Tibial nerve (tissue), 4 donors: ENCODE measurements at regions not wholly inside any gene's neighbourhood (a gene's known extent, or its start where the extent isn't known, plus 50 kb on each side); places are given as distances from the start of the nearest gene placed in this dataset.

Experiments used
- DNase-seq, 2 donors: peaks; one replicate each; pipeline ENCODE4 v3.0.0-alpha.2; 2019; ENCODE audit warnings: low spot score in 2 of 2
- H3K27ac ChIP-seq, 4 donors: fragments of 200-600 bp; sonication (generic) in 3 of 4; one replicate each; pipeline ENCODE4 v1.5.1; 2017 to 2019; ENCODE audit warnings: mild to moderate bottlenecking in 1 of 4
- H3K27me3 ChIP-seq, 2 donors: fragments of 200-600 bp; sonication (generic) in 1 of 2; one replicate each; pipeline versions ENCODE4 v1.5.1 to v1.6.0; 2017 to 2019
- H3K36me3 ChIP-seq, 3 donors: fragments of 200-600 bp; sonication (generic); one replicate each; pipeline ENCODE4 v1.5.1; 2018 to 2019
- H3K4me1 ChIP-seq, 4 donors: fragments of 200-600 bp; sonication (generic) in 3 of 4; one replicate each; pipeline ENCODE4 v1.5.1; 2017 to 2019
- H3K4me3 ChIP-seq, 4 donors: fragments of 200-600 bp; sonication (generic) in 3 of 4; one replicate each; pipeline ENCODE4 v1.5.1; 2017 to 2019; ENCODE audit warnings: mild to moderate bottlenecking in 1 of 4, moderate library complexity in 1 of 4
- H3K9me3 ChIP-seq, 4 donors: fragments of 200-600 bp; sonication (generic) in 3 of 4; one replicate each; pipeline ENCODE4 v1.5.1; 2017 to 2019
- CTCF ChIP-seq, 5 experiments: fragments of 200-600 bp in 3 of 5; fragments of 450-650 bp in 2 of 5; sonication (generic) in 3 of 5; IDR thresholded peaks; one replicate each; pipeline ENCODE4 v1.5.1; 2016 to 2019; ENCODE audit warnings: antibody characterized with exemption in 5 of 5, mild to moderate bottlenecking in 3 of 5, moderate library complexity in 2 of 5
- EP300 ChIP-seq, 2 donors: sonication (generic); formaldehyde crosslinking; IDR thresholded peaks; one replicate each; pipeline ENCODE4 v1.6.1; 2017; ENCODE audit warnings: antibody characterized with exemption in 2 of 2, mild to moderate bottlenecking in 1 of 2
- POLR2A ChIP-seq, 2 donors: fragments of 450-650 bp; IDR thresholded peaks; one replicate each; pipeline ENCODE4 v1.6.1; 2017; ENCODE audit warnings: antibody characterized with exemption in 2 of 2, mild to moderate bottlenecking in 2 of 2, moderate library complexity in 2 of 2
- WGBS, 2 donors: methylation state at CpG; one replicate each; pipeline ENCODE4 v1.1.5; 2018; 5-methylcytosine and 5-hydroxymethylcytosine counted together

GRCh38 chr2:105626966-105627340, 117.8 kb upstream of the NCK2 start:
- Histone ChIP-seq H3K4me3 (no peak overlapping the region), H3K27ac (no peak overlapping the region), H3K9me3 (no peaks in the 10 kb centered on the region), H3K4me1 (no peaks in the 10 kb centered on the region), H3K27me3 (no peaks in the 10 kb centered on the region), H3K36me3 (no peaks in the 10 kb centered on the region)
- WGBS, 2 donors = 58 to 73% methylated on average over 3 of the region's 3 CpGs
- TF ChIP-seq EP300 (IDR thresholded peaks at IDR 0.05) (no peak), POLR2A (IDR thresholded peaks at IDR 0.05) (no peak), CTCF (IDR thresholded peaks at IDR 0.05) (no peak)
- DNase-seq = no peak

- H3K36me3 ChIP-seq = no peaks in the 10 kb centered on the region
- H3K4me1 ChIP-seq = no peaks in the 10 kb centered on the region
- H3K27ac ChIP-seq = no peak overlapping the region
- H3K4me3 ChIP-seq = no peak overlapping the region
- no peak for DNase-seq
- no peaks in the 10 kb centered on the region for H3K9me3 ChIP-seq
- no peak for TF ChIP-seq EP300 (IDR thresholded peaks at IDR 0.05)
- TF ChIP-seq POLR2A (IDR thresholded peaks at IDR 0.05) = no peak
- no peak for TF ChIP-seq CTCF (IDR thresholded peaks at IDR 0.05)
- WGBS, 2 donors = 56 to 59% methylated on average over 7 of the region's 7 CpGs
- no peaks in the 10 kb centered on the region for H3K27me3 ChIP-seq
These were observed 118.3 kb upstream of the NCK2 start for GRCh38 chr2:105626212-105626965.

- WGBS, 2 donors = 84 to 88% methylated on average over 11 of the region's 11 CpGs
- no peaks in the 10 kb centered on the region for H3K4me1 ChIP-seq
- no peak for DNase-seq
- no peak overlapping the region for H3K4me3 ChIP-seq
- no peak overlapping the region for H3K27ac ChIP-seq
- no peaks in the 10 kb centered on the region for H3K36me3 ChIP-seq
- H3K9me3 ChIP-seq = no peaks in the 10 kb centered on the region
- TF ChIP-seq EP300 (IDR thresholded peaks at IDR 0.05) (no peak), CTCF (IDR thresholded peaks at IDR 0.05) (no peak), POLR2A (IDR thresholded peaks at IDR 0.05) (no peak)
- H3K27me3 ChIP-seq = no peaks in the 10 kb centered on the region
These were observed 119.1 kb upstream of the NCK2 start for GRCh38 chr2:105625632-105626031.

GRCh38 chr2:105621038-105621437, 123.7 kb upstream of the NCK2 start:
- Histone ChIP-seq H3K9me3 (no peaks in the 10 kb centered on the region), H3K27me3 (no peaks in the 10 kb centered on the region), H3K4me1 (no peaks in the 10 kb centered on the region), H3K36me3 (no peaks in the 10 kb centered on the region), H3K27ac (no peak overlapping the region), H3K4me3 (no peak overlapping the region)
- DNase-seq = no peak
- no peak for TF ChIP-seq POLR2A (IDR thresholded peaks at IDR 0.05)
- TF ChIP-seq EP300 (IDR thresholded peaks at IDR 0.05) = no peak
- TF ChIP-seq CTCF (IDR thresholded peaks at IDR 0.05) = no peak
- 80 to 94% methylated on average over 6 to 7 of the region's 7 CpGs for WGBS, 2 donors

- WGBS, 2 donors = 88 to 96% methylated on average over 4 of the region's 4 CpGs
- no peaks in the 10 kb centered on the region for H3K27me3 ChIP-seq
- TF ChIP-seq POLR2A (IDR thresholded peaks at IDR 0.05) (no peak), CTCF (IDR thresholded peaks at IDR 0.05) (no peak), EP300 (IDR thresholded peaks at IDR 0.05) (no peak)
- no peak for DNase-seq
- H3K36me3 ChIP-seq = no peaks in the 10 kb centered on the region
- H3K4me3 ChIP-seq = no peak overlapping the region
- no peaks in the 10 kb centered on the region for H3K4me1 ChIP-seq
- no peaks in the 10 kb centered on the region for H3K9me3 ChIP-seq
- no peak overlapping the region for H3K27ac ChIP-seq
These were observed 126.4 kb upstream of the NCK2 start for GRCh38 chr2:105618351-105618659.
